ENCODE measurements at regions not wholly inside any gene's neighbourhood (a gene's known extent, or its start where the extent isn't known, plus 50 kb on each side); places are given as distances from the start of the nearest gene placed in this dataset.

DNA sequence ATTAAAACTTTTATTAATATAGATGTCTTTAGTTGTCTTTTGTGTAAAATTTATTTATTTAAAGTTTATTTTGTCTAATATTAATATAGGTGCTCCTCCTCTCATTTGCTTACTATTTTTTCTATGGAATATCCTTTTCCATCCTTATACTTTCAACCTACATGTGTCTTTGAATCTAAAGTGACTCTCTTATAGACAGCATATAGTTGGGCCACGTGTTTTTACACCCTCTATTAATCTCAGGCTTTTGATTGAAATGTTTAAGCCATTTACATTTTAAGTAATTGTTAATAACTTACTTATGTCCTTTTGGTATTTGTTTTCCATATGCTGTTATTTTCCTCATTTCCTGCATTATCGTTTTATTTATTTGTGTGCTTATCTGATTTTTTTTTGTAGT is 74.4 kb upstream of the LRFN5 start:
- TF ChIP-seq CTCF (IDR thresholded peaks at IDR 0.05), result no peak
- no peak for TF ChIP-seq POLR2A (IDR thresholded peaks at IDR 0.05)
